HG03025 (cell line): ENCODE measurements at regions not wholly inside any gene's neighbourhood (a gene's known extent, or its start where the extent isn't known, plus 50 kb on each side); places are given as distances from the start of the nearest gene placed in this dataset.
"Not testable (repeated sequence)": the region's sequence is repeated elsewhere in the genome, so short reads cannot be mapped to it uniquely, and the experiment has no call there.

Experiments
- ATAC-seq: cut with Tn5 transposase; IDR thresholded peaks from one replicate; pipeline ENCODE4 v1.9.1; 2021; ENCODE audit warnings: mild to moderate bottlenecking, moderate library complexity; ENCODE audit not compliant: unreplicated experiment, low FRiP score

- no peak for ATAC-seq
Measured at GRCh38 chr5:42989190-42989589, 50.9 kb downstream of the ANXA2R start.

GRCh38 chr5:42988568-42988967 is 51.6 kb downstream of the ANXA2R start:
- no peak for ATAC-seq

GRCh38 chr5:42985129-42986037 is 54.7 kb downstream of the ANXA2R start:
- no peak for ATAC-seq

GRCh38 chr5:42984307-42984706 is 55.8 kb downstream of the ANXA2R start:
- no peak for ATAC-seq

GRCh38 chr5:42982107-42982622 is 58.0 kb downstream of the ANXA2R start:
- ATAC-seq: no peak

DNA sequence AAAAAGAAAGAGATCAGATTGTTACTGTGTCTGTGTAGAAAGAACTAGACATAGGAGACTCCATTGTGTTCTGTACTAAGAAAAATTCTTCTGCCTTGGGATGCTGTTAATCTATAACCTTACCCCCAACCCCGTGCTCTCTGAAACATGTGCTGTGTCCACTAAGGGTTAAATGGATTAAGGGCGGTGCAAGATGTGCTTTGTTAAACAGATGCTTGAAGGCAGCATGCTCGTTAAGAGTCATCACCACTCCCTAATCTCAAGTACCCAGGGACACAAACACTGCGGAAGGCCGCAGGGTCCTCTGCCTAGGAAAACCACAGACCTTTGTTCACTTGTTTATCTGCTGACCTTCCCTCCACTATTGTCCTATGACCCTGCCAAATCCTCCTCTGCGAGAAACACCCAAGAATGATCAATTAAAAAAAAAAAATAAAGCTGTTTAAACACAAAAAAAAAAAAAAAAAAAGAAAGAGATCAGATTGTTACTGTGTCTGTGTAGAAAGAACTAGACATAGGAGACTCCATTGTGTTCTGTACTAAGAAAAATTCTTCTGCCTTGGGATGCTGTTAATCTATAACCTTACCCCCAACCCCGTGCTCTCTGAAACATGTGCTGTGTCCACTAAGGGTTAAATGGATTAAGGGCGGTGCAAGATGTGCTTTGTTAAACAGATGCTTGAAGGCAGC is 58.6 kb downstream of the ANXA2R start:
- ATAC-seq: not testable (repeated sequence)

DNA sequence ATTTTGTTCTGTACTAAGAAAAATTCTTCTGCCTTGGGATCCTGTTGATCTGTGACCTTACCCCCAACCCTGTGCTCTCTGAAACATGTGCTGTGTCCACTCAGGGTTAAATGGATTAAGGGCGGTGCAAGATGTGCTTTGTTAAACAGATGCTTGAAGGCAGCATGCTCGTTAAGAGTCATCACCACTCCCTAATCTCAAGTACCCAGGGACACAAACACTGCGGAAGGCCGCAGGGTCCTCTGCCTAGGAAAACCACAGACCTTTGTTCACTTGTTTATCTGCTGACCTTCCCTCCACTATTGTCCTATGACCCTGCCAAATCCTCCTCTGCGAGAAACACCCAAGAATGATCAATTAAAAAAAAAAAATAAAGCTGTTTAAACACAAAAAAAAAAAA is 59.1 kb downstream of the ANXA2R start:
- not testable (repeated sequence) for ATAC-seq

GRCh38 chr5:42980391-42980790 is 59.7 kb downstream of the ANXA2R start:
- not testable (repeated sequence) for ATAC-seq

DNA sequence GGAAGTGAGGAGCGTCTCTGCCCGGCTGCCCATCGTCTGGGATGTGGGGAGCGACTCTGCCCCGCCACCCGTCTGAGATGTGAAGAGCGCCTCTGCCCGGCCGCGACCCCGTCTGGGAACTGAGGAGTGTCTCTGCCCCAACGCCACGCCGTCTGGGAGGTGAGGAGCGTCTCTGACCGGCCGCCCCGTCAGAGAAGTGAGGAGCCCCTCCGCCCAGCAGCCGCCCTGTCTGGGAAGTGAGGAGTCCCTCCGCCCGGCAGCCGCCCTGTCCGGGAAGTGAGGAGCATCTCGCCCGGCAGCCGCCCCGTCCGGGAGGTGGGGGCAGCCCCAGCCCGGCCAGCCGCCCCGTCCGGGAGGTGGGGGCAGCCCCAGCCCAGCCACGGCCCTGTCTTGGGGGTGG is 60.9 kb downstream of the ANXA2R start:
- ATAC-seq: not testable (repeated sequence)

DNA sequence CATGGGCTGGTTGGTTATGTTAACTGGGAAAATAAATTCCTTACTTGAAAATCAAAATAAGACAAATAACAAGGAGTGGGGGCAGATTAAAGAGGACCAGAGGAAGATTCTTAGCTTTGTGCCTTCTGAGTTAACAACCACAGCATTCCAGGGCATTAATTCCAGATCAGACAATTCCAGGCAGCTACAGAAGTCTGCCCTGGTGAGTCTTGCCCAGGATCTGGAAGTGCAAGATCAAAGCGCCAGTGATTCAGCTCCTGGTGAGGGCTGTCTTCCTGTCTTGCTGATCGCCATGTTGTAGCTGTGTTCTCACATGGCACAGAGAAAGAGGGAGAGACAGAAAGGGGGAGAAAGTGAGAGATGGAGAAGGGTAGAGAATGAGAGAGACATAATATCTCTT is 65.6 kb downstream of the ANXA2R start:
- no peak for ATAC-seq

GRCh38 chr5:42970636-42971559 is 69.2 kb downstream of the ANXA2R start:
- no peak for ATAC-seq

DNA sequence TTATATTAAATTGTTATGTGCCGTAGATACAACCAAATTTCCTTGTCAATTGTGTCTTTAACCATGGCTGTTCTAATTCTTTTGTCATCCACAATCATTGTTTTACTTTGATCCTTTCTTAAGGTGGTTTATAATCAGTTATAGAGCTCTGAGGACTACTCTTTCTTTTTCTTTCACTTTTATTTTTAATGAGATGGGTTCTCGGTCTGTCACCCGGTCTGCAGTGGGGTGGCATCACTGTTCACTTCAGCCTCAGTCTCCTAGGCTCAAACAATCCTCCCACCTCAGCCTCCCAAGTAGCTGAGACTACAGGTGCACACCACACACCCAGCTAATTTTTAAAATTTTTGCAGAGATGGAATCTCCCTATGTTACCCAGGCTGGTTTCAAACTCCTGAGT is 74.2 kb downstream of the ANXA2R start:
- no peak for ATAC-seq

GRCh38 chr5:42963412-42963811 is 76.7 kb downstream of the ANXA2R start:
- ATAC-seq: no peak

DNA sequence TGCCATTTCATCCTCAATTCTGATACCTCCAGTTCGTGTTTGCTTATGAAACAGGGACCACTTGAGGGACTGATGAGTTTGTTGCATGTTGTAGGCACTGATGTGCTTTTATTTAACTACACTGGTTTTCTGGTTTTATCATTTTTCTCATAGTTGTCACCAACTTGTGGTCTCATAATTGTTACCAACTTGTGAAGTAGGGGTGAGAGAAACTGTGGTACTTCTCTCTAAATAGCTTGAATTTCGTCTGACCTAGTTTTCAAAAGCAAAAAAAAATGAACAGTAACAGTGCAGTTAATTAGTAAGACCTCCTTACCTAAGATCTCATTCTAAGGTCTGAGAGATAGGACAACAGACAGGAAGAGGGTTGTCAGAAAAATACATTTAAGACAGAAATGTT is 78.0 kb downstream of the ANXA2R start:
- no peak for ATAC-seq

DNA sequence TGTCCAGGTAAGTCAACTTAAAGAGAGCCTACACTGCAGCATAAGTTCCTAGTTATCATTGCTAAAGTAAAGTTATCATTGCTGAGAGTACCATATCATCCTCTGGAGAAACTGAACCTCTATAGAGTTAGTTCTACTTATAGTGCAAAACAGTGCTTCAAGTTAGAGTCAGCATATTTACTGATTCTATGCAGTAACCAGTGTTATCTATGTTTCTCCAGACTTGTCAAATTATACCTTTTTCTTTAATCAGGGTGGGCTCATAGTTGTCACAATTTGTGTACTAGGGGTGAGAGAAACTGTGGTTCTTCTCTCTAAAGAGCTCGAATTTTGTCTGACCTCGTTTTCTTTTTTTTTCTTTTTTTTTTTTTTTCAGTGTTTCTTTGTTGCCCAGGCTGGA is 79.6 kb downstream of the ANXA2R start:
- no peak for ATAC-seq

DNA sequence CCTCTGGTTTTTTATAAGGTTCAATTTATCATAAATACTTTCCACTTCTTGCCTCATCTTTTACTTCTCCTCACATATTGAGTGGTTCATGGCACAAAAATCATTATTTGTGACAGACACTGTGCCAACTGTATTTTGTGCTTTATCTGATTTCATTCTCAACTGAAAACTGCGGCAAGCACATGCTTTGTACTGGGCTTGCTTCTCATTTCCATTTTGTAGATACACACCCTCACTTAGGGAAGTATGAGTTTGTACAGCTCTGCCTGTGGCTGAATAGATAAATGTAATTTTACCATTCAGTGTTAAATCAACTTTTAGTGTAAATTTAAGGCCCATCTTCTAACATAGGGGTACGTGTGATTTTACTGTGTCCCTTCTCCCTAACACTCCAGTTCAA is 83.6 kb downstream of the ANXA2R start:
- no peak for ATAC-seq

GRCh38 chr5:42953041-42953440 is 87.1 kb downstream of the ANXA2R start:
- no peak for ATAC-seq

DNA sequence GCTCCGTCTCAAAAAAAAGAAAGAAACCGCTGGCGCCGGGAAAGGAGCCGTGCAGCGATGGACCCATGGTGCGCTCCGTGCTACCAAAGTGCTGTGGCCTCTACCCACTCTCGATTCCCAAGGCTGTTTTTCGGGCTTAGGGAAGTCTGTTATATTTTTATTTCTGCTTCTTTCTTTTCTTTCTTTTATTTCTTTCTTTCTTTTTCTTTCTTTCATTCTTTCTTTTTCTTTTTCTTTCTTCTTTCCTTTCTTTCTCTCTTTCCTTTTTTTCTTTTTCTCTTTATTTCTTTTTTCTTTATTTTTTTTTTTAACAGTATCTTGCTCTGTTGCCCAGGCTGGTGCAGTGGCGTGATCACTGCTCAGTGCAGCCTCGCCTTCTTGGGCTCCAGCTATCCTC is 87.5 kb downstream of the ANXA2R start:
- no peak for ATAC-seq

- ATAC-seq: peak; percentile 43
Measured at GRCh38 chr5:42951293-42951840, 88.8 kb downstream of the ANXA2R start.
